ENCODE measurements at regions not wholly inside any gene's neighbourhood (a gene's known extent, or its start where the extent isn't known, plus 50 kb on each side); places are given as distances from the start of the nearest gene placed in this dataset.

- DNase-seq (ENCODE audit: low read depth in 4 of 4, low spot score in 3 of 4): no peak
These were observed 268.7 kb downstream of the ZEB1 start for GRCh38 chr10:31587691-31588090.

GRCh38 chr10:31586723-31587638 lies 268.0 kb downstream of the ZEB1 start:
- no peak for DNase-seq (ENCODE audit: low read depth in 4 of 4, low spot score in 3 of 4)

- no peak for DNase-seq (ENCODE audit: low read depth in 4 of 4, low spot score in 3 of 4)
These were observed 265.9 kb downstream of the ZEB1 start for GRCh38 chr10:31584876-31585275.

GRCh38 chr10:31584098-31584631 lies 265.1 kb downstream of the ZEB1 start:
- no peak for DNase-seq (ENCODE audit: low read depth in 4 of 4, low spot score in 3 of 4)

GRCh38 chr10:31583293-31583692 lies 264.3 kb downstream of the ZEB1 start:
- DNase-seq (ENCODE audit: low read depth in 4 of 4, low spot score in 3 of 4): no peak

GRCh38 chr10:31582365-31583052 lies 263.5 kb downstream of the ZEB1 start:
- peak in 1 of 4 donors; percentile 20 for DNase-seq (ENCODE audit: low read depth in 4 of 4, low spot score in 3 of 4)

GRCh38 chr10:31581741-31582323 lies 262.8 kb downstream of the ZEB1 start:
- no peak for DNase-seq (ENCODE audit: low read depth in 4 of 4, low spot score in 3 of 4)

- no peak for DNase-seq (ENCODE audit: low read depth in 4 of 4, low spot score in 3 of 4)
These were observed 261.6 kb downstream of the ZEB1 start for GRCh38 chr10:31580646-31581045.

Measured in left renal pelvis (tissue), 4 donors.